GM12874 (cell line): ENCODE measurements at regions not wholly inside any gene's neighbourhood (a gene's known extent, or its start where the extent isn't known, plus 50 kb on each side); places are given as distances from the start of the nearest gene placed in this dataset.

Experiments
- TF ChIP-seq, protein P1 (sequence below): IDR thresholded peaks from 2 replicates; pipeline ENCODE4 v1.5.1; 2011; ENCODE audit warnings: low read depth, mild to moderate bottlenecking, control low read depth, low read length, moderate library complexity; ENCODE audit not compliant: insufficient read depth

DNA sequence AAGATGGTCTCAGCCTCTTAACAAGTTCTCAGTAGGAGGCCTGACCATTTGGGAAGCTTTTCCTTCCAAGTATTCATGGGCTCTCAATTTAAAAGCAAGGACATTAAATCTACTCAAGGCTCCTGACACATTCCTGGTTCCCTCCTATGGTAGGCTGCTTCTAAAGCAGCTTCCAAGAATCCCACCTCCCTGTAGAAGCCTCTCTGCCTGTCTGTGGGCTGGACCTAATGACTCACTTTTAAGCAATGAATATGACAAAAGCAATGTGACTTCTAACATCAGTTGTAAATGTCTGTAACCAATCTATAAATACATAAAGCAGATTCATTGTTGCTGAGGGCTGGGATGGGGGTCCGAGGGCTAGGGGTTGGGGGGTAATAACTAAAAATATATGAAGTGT lies 99.5 kb upstream of the FAM9B start:
- TF ChIP-seq, protein P1, sequence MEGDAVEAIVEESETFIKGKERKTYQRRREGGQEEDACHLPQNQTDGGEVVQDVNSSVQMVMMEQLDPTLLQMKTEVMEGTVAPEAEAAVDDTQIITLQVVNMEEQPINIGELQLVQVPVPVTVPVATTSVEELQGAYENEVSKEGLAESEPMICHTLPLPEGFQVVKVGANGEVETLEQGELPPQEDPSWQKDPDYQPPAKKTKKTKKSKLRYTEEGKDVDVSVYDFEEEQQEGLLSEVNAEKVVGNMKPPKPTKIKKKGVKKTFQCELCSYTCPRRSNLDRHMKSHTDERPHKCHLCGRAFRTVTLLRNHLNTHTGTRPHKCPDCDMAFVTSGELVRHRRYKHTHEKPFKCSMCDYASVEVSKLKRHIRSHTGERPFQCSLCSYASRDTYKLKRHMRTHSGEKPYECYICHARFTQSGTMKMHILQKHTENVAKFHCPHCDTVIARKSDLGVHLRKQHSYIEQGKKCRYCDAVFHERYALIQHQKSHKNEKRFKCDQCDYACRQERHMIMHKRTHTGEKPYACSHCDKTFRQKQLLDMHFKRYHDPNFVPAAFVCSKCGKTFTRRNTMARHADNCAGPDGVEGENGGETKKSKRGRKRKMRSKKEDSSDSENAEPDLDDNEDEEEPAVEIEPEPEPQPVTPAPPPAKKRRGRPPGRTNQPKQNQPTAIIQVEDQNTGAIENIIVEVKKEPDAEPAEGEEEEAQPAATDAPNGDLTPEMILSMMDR = no peak

DNA sequence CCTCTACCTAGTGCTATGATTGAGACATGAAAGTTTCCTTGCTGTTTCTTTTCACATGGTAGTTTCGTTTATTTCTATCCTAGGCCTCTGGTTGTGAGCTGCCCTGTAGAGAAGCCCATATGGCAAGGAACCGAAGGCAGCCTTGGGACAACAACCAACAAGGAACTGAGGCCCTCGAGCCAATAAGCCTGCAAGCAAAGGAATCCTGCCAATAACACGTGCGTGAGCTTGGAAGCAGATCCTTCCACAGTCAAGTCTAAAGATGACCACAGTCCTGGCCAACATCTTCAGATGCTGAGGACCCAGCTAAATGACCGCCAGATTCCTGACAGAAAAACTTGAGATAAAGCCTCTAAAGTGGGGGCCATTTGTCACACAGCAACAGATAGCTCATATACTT lies 100.4 kb upstream of the FAM9B start:
- TF ChIP-seq, protein P1 = no peak

DNA sequence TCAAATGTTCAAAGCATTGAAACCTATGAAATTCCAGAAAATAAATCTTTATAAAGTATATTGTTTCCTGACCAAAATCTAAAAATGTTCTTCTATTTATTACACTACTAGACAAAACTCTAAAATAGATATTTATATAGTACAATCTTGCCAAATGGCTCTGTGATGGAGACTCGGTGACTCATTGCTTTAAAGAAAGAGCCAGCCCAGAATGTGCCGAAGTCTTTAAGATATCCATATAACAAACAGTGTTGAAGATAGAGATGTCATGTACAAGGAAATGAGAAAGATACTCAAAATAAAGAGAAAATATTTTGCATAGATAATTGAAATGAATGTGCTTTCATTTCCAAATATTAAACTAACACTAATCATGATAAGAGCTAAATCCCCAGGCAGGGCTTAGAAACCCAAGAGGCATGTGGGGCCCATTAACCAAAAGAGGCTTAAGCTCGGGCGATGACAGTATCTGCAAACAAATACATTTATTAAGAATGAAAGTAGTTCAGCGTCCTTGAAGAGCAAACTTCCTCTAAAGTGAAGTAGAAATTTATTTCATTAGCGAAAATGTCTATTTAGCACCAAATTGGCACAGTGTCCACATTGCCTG lies 102.1 kb upstream of the FAM9B start:
- TF ChIP-seq, protein P1 = no peak

DNA sequence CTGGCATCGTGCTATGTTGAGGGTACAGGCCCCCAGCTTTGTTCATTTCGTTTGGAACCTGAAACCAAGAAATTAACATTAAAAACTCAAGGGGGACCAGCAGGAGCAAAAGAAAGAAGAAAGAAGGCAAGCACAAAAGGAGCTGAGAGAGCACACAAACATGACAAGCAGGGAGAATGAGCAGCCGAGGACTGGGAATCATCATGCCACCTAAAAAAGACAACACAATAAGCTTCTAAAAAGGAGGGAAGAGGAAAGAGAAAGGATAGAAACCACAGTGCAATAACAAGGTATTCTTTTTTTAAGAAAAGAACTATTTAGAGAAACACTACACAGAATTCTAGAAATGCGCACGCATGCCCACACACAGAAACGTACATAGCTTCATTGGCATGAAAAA lies 103.2 kb upstream of the FAM9B start:
- TF ChIP-seq, protein P1 = no peak

DNA sequence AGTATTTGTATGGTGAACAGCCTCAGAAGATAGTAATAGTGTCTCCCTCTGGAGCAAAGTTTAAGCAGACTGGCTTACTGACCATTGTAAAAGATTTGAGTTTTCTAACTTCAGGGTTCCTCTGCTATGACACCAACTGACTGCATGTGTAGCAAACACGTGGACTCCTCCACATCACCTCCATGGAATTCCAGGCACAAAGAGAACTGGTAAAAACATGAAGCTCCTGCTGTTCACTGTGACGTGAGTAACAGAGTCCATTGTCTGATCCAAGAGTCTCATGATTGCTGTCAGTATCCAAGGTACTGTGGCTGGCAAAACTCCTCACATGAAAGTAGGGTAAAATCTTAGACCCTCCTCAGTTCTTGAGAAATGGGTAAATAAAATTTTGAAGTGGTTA lies 107.6 kb upstream of the FAM9B start:
- TF ChIP-seq, protein P1 = no peak

DNA sequence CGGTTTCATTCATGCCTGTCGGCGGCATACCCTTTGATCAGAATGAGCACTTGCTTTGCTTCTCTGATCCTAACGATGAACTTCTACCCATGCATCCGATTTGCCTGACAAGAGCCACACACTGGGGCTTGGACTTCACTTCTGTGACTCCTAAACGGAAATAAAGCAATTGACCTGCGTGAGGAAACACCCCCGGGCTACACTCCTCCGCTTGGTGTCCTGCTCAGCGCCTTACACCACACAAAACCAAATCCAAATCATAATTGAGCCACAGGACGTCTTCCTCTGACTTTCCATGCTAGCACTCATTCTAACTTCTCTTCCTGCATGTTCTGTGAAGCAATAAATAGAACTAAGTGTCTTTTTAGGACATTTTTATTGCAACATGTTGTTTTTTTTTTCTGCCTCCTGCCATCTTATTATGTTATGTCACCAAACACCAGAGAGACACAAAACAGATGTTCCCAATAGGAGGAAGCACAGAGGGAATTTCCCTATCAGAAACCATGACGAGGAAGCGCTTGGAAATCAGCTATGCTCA lies 110.8 kb upstream of the FAM9B start:
- TF ChIP-seq, protein P1 = no peak

DNA sequence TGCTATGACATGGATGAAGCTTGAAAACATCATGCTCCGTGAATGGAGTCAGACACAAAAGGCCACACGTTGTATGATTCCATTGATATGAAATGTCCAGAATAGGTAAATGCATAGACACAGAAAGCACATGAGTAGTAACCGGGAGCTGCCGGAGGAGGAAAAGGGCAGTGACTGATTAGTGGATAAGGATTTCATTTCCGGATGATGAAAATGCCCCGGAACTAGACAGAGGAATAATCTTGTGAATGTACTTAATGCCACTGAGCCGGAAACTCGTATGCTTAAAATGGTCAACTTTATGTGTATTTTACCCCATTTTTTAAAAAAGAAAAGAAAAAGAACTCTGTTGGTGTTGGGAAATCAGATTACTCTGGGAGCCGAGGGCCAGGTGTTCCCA lies 112.7 kb upstream of the FAM9B start:
- TF ChIP-seq, protein P1 = no peak
